GM12872 (cell line): ENCODE measurements at regions not wholly inside any gene's neighbourhood (a gene's known extent, or its start where the extent isn't known, plus 50 kb on each side); places are given as distances from the start of the nearest gene placed in this dataset.

Experiments used
- CTCF ChIP-seq: IDR thresholded peaks from 3 replicates; pipeline ENCODE4 v1.5.1; 2011; ENCODE audit warnings: low read depth, mild to moderate bottlenecking, low read length, moderate library complexity; ENCODE audit not compliant: insufficient read depth

DNA sequence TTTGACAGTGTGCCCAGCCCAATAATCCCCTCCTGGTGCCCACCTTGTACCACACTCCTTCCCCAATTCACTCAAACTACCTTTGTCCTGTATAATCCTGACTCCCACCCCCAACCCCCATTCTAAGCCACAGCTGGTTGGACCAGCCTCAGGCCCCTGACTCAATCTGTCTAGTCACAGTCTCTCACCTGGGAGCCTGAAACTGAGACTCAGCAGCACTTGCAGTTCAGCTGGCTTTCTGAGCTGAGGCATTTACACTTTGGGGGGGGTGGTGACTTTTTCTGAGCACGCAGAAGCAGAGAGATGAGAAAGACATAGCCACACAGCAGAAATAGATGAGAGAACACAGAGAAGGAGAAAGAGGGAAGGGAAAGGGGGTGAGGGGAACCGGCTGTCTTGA lies 247.3 kb downstream of the MAN2A1 start:
- TF ChIP-seq CTCF: no peak

GRCh38 chr5:109937951-109938350 lies 248.2 kb downstream of the MAN2A1 start:
- no peak for TF ChIP-seq CTCF

DNA sequence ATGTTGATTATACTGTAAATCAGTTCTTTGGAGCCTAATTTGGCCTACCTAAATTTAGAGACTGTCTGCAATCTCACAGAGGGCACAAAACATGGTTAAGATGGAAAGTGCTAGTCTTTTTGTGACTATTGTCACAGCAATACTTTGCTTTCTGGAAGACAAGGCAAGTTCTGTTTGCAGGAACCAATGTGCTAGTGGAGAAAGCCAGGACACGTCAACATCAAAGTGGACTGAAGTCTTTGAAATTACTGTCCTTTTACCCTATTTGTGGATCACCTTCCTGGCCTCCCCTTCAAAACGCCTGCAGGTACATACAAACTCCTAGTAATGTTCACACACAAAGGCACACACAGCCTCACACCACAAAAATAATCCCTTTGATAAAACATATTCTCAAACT lies 248.7 kb downstream of the MAN2A1 start:
- no peak for TF ChIP-seq CTCF

DNA sequence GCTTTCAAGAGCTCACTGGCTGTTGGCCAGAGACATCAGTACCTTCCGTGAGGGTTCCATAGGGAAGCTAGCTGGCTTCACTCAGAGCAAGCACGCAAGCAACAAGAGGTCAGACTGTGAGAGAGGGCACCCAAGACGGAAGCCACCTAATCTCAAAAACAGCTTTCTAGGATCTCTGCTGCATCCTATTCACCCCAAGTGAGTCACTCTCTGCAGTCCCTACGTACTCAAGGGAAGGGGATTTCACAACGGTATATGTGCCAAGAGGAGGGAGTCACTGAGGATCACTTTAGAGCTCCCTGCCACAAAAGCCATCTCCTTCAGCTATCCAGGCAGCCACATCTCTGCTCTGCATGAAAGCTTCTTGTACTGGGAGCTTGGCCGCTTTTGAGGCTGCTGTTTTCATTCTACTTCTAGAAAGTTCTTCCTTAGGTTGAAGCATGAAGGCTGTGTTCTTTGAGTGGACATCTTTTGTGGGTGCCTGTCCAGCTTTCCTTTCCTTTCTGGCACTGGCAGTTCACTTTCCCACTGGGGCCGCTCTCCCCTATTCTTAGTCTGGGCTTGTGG lies 249.5 kb downstream of the MAN2A1 start:
- TF ChIP-seq CTCF: no peak

DNA sequence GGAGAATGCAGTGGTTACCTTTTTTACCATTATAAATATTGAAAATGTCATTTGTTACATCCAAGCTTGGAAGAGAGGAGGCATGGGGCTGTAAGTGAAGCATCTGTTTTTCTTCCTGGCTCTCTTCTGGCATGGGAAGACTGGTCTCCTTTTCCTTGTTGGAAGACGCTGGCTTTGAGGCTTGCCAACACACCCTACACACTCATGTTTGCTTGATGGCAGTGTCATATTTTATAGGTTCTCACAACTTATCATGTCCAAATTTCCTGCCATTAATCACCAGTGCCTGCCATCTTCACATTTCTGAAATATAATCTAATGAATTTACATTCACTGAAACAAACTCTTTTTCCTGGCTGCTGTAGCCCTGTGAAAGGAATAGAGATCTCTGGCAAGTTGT lies 252.9 kb downstream of the MAN2A1 start:
- TF ChIP-seq CTCF: no peak

- no peak for TF ChIP-seq CTCF
These were observed 254.0 kb downstream of the MAN2A1 start for GRCh38 chr5:109943701-109944235.

DNA sequence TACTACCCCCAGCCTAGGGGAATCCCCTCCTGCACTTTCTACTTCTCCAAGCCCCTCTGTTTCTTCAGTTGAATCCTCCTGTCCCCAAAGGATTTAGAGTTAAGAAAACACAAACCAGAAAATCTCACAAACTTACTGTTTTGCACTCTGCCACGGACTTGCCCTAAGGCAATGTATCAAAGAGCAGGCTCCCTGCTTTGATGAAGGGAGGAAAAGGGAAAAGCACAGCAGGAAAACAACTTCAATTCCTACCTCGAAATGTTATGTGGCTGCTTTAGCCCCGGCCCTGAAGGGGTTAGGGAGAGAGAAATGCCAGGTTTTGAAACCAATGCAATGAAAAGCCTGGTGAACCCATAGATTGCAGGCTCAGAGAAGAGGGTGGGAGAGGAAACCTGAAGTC lies 254.7 kb downstream of the MAN2A1 start:
- no peak for TF ChIP-seq CTCF
